Breast epithelium (tissue), 4 donors: ENCODE measurements at regions not wholly inside any gene's neighbourhood (a gene's known extent, or its start where the extent isn't known, plus 50 kb on each side); places are given as distances from the start of the nearest gene placed in this dataset.

ENCODE experiments used
- DNase-seq, 2 donors: peaks; one replicate each; pipeline ENCODE4 v3.0.0-alpha.2; 2019; ENCODE audit warnings: low spot score in 2 of 2
- H3K27ac ChIP-seq, 2 donors: fragments of 200-600 bp; sonication (generic) in 1 of 2; one replicate each; pipeline ENCODE4 v1.5.1; 2016 to 2019; ENCODE audit warnings: mild to moderate bottlenecking in 1 of 2
- H3K27me3 ChIP-seq, 2 donors: fragments of 200-600 bp; sonication (generic) in 1 of 2; one replicate each; pipeline versions ENCODE4 v1.5.1 to v1.6.0; 2017 to 2019; ENCODE audit warnings: control low read depth in 1 of 2, mild to moderate bottlenecking in 1 of 2
- H3K36me3 ChIP-seq: fragments of 200-600 bp; one replicate; pipeline ENCODE4 v1.5.1; 2019
- H3K4me1 ChIP-seq, 2 donors: fragments of 200-600 bp; sonication (generic); one replicate each; pipeline ENCODE4 v1.5.1; 2016 to 2019; ENCODE audit warnings: control low read depth in 1 of 2
- H3K4me3 ChIP-seq, 3 donors: fragments of 200-600 bp; sonication (generic); 1 replicate in 2 of 3; 2 replicates in 1 of 3; pipeline ENCODE4 v1.5.1; 2016 to 2019; ENCODE audit warnings: mild to moderate bottlenecking in 3 of 3, moderate library complexity in 2 of 3
- H3K9me3 ChIP-seq, 2 donors: fragments of 200-600 bp; sonication (generic) in 1 of 2; one replicate each; pipeline ENCODE4 v1.5.1; 2016 to 2019; ENCODE audit warnings: control low read depth in 1 of 2
- POLR2A ChIP-seq: fragments of 450-650 bp; IDR thresholded peaks from one replicate; pipeline ENCODE4 v1.6.1; 2016; ENCODE audit warnings: antibody characterized with exemption, mild to moderate bottlenecking, moderate library complexity
- POLR2AphosphoS5 ChIP-seq, 3 donors: sonication (generic); formaldehyde crosslinking; IDR thresholded peaks; one replicate each; pipeline ENCODE4 v1.6.1; 2017; ENCODE audit warnings: antibody characterized with exemption in 3 of 3
- intact Hi-C: fragments of 100-400 bp; cut with DNase I; formaldehyde crosslinking; loops from one replicate; pipeline ENCODE4 v1.15.1; 2023; ENCODE audit warnings: low total_unique reads
- TF ChIP-seq, protein P1 (sequence below), 3 donors: fragments of 450-650 bp; IDR thresholded peaks; one replicate each; pipeline ENCODE4 v1.5.1; 2016 to 2017; ENCODE audit warnings: antibody characterized with exemption in 3 of 3, mild to moderate bottlenecking in 3 of 3, moderate library complexity in 3 of 3

DNA sequence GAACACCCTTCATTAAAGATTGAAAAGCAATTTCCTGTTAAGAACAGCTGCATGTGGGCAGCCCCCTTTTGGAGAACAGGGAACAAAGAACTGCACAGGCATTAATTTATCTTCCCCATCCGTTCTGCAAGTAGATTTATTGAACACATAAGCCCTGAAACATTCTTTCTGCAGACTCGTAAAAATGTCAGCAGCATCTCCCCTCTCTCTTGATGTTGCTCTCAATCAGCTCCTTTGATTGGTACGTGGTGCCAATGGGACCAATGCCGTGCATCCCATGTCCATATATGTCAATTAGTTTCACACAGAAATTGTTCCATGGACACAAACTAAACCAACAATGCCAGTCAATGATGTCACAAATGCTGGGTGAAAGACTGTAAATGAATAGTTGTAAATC, 228.5 kb upstream of the RASGEF1B start:
- intact Hi-C loops, result no loop called here
- no peak for DNase-seq
- Histone ChIP-seq H3K9me3 (no peaks in the 10 kb centered on the region), H3K36me3 (no peaks in the 10 kb centered on the region), H3K27me3 (no peaks in the 10 kb centered on the region), H3K4me1 (no peaks in the 10 kb centered on the region), H3K4me3 (no peak overlapping the region), H3K27ac (no peak overlapping the region)
- TF ChIP-seq POLR2A (no peak), POLR2AphosphoS5 (IDR thresholded peaks at IDR 0.05) (no peak)
- TF ChIP-seq, protein P1, sequence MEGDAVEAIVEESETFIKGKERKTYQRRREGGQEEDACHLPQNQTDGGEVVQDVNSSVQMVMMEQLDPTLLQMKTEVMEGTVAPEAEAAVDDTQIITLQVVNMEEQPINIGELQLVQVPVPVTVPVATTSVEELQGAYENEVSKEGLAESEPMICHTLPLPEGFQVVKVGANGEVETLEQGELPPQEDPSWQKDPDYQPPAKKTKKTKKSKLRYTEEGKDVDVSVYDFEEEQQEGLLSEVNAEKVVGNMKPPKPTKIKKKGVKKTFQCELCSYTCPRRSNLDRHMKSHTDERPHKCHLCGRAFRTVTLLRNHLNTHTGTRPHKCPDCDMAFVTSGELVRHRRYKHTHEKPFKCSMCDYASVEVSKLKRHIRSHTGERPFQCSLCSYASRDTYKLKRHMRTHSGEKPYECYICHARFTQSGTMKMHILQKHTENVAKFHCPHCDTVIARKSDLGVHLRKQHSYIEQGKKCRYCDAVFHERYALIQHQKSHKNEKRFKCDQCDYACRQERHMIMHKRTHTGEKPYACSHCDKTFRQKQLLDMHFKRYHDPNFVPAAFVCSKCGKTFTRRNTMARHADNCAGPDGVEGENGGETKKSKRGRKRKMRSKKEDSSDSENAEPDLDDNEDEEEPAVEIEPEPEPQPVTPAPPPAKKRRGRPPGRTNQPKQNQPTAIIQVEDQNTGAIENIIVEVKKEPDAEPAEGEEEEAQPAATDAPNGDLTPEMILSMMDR (IDR thresholded peaks at IDR 0.05), result no peak

DNA sequence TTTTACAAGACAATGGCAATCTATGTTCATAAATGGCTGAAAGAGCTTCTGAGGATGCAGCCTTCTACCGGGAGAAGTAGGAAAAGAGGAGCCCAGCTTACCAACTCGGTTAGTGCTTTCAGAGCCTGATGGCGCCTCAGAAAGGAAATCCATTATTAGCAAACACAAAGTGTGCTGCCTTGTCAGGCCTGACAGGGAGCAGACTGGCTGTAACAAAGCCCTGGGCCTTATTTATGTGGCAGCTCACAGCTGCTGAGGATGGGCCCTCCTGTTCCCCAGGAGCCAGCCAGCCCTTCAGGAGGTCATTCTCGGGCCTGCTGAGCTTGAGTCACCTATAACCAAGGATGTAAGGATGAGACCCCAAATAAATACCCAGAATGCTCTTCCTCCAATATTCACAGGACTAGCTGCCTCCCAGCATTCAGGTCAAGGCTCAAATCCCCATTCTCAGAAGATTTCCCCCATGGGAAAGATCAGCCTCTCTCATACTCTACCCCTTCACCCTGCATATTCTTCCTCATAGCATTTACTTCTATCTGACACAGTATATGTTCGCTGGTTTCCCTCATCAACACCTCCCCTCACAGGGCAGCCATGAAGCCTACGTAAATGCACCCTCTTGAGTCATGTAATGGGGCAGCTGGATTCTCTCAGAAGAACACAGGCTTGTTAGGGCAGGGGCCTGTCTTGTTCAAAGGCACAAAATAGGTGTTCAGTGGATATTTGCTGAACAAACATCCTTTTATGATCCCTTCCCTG, 227.0 kb upstream of the RASGEF1B start:
- H3K27me3 ChIP-seq, result no peaks in the 10 kb centered on the region
- H3K9me3 ChIP-seq, result no peaks in the 10 kb centered on the region
- TF ChIP-seq POLR2A (no peak), POLR2AphosphoS5 (IDR thresholded peaks at IDR 0.05) (no peak)
- TF ChIP-seq, protein P1 (IDR thresholded peaks at IDR 0.05), result no peak
- H3K4me1 ChIP-seq, result no peaks in the 10 kb centered on the region
- no peak overlapping the region for H3K4me3 ChIP-seq
- intact Hi-C loops, result no loop called here
- H3K36me3 ChIP-seq, result no peaks in the 10 kb centered on the region
- no peak overlapping the region for H3K27ac ChIP-seq
- no peak for DNase-seq

DNA sequence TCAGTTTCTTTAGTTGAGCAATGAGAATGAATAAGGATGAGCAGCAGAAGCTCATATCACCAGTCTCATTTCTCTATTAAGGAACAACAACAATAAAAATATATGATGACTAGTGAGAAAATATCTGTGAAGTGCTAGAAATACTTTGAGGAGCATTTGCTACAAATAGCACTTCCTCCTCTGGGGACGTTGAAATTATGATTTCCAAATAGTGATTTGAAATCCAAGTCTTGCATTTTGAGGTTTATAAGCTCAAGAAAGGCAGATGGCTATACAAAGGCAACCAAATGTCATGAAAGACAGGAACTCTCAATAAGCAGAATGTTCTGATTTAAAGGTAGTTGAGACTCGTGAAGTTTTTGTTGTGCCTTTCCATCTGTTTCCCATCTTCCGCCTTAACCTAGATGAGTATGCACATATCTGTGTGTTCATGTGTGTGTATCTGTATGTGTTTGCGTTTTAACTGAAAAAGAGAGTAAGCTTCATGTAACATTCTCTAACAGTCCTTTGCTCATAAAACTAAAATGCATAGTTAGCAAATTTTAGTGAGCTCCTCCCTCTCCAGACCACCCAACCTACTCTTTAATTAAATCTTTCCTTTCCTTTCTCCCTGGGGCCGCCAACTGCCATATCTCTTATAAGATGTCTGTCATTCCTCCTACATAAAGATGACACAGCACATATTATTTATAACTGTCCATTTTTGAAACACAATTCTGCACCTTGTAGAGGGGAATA, 222.6 kb upstream of the RASGEF1B start:
- Histone ChIP-seq H3K27ac (no peak overlapping the region), H3K4me3 (no peak overlapping the region), H3K27me3 (no peaks in the 10 kb centered on the region), H3K36me3 (no peaks in the 10 kb centered on the region), H3K4me1 (no peaks in the 10 kb centered on the region), H3K9me3 (no peaks in the 10 kb centered on the region)
- no peak for DNase-seq
- TF ChIP-seq POLR2A (no peak), POLR2AphosphoS5 (IDR thresholded peaks at IDR 0.05) (no peak)
- TF ChIP-seq, protein P1 (IDR thresholded peaks at IDR 0.05), result no peak
- intact Hi-C loops, result no loop called here

DNA sequence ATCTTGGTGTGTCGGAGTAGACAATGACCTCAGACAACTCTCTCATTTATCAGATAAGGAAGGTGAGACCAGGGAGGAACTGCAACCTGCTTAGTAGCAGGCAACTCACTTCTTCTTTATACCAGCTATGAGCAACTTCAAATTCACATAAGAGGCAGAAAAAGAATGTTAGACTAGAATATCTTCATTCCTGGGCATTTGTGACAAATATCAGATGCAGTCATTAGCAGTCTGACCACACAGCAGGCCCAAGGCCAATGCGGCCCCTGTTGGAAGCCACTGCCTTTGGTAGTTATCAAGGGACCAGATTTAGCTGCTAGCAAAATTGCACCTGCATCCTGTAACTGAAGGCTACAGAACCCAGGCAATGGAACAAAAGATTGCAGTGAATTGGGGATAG, 219.2 kb upstream of the RASGEF1B start:
- intact Hi-C loops, result no loop called here
- TF ChIP-seq, protein P1 (IDR thresholded peaks at IDR 0.05), result no peak
- no peak for TF ChIP-seq POLR2A
- TF ChIP-seq POLR2AphosphoS5 (IDR thresholded peaks at IDR 0.05), result no peak
- no peaks in the 10 kb centered on the region for H3K27me3 ChIP-seq
- no peaks in the 10 kb centered on the region for H3K36me3 ChIP-seq
- no peaks in the 10 kb centered on the region for H3K4me1 ChIP-seq
- DNase-seq, result no peak
- H3K9me3 ChIP-seq, result no peaks in the 10 kb centered on the region
- no peak overlapping the region for H3K27ac ChIP-seq
- H3K4me3 ChIP-seq, result no peak overlapping the region

DNA sequence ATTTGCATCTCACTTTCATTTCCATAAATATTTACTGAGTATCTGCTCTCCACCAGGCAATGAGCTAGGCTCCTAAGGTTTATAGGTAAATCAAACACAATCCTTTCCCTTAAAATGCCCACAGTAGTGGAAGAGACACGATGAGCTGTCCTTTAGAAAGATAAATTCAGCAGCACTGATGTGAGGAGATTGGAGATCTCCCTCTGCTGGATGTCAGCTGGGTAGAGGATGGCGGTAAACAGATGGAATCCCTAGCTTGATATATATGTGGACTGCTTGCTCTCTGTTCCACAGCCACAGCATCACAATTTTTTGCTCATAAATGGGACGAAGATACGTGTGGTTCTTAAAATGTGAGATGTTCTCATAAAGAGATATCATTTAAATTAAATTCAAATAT, 216.4 kb upstream of the RASGEF1B start:
- no peak overlapping the region for H3K4me3 ChIP-seq
- no peak for DNase-seq
- H3K36me3 ChIP-seq, result no peaks in the 10 kb centered on the region
- H3K4me1 ChIP-seq, result no peaks in the 10 kb centered on the region
- intact Hi-C loops, result no loop called here
- TF ChIP-seq POLR2A (no peak), POLR2AphosphoS5 (IDR thresholded peaks at IDR 0.05) (no peak)
- TF ChIP-seq, protein P1 (IDR thresholded peaks at IDR 0.05), result no peak
- H3K27ac ChIP-seq, result no peak overlapping the region
- H3K9me3 ChIP-seq, result no peaks in the 10 kb centered on the region
- no peaks in the 10 kb centered on the region for H3K27me3 ChIP-seq
